GM23248 (cell line): ENCODE measurements at regions not wholly inside any gene's neighbourhood (a gene's known extent, or its start where the extent isn't known, plus 50 kb on each side); places are given as distances from the start of the nearest gene placed in this dataset.

Experiments used
- EZH2 ChIP-seq: fragments of 200-600 bp; sonication (generic); IDR thresholded peaks from 2 replicates; pipeline ENCODE4 v1.6.1; 2018; ENCODE audit warnings: antibody characterized with exemption, mild to moderate bottlenecking; ENCODE audit not compliant: insufficient read depth, poor library complexity, severe bottlenecking
- EZH2phosphoT487 ChIP-seq: fragments of 200-600 bp; sonication (generic); IDR thresholded peaks from 2 replicates; pipeline ENCODE4 v1.6.1; 2018; ENCODE audit warnings: antibody characterized with exemption, moderate library complexity, mild to moderate bottlenecking, low read depth; ENCODE audit not compliant: insufficient read depth

- TF ChIP-seq EZH2phosphoT487 (no peak), EZH2 (no peak)
Observed at GRCh38 chr14:40870252-40870651, 736.4 kb upstream of the LRFN5 start.
